ENCODE measurements at regions not wholly inside any gene's neighbourhood (a gene's known extent, or its start where the extent isn't known, plus 50 kb on each side); places are given as distances from the start of the nearest gene placed in this dataset.

- no peaks in the 10 kb centered on the region for H3K27me3 ChIP-seq
- TF ChIP-seq POLR2A (IDR thresholded peaks at IDR 0.05) (no peak), CTCF (IDR thresholded peaks at IDR 0.05) (no peak)
- H3K4me1 ChIP-seq (replicated peaks in 1 of 2) = no peaks in the 10 kb centered on the region
- no peak overlapping the region for H3K4me3 ChIP-seq
- H3K9me3 ChIP-seq (replicated peaks in 1 of 3) = no peaks in the 10 kb centered on the region
- intact Hi-C loops (cut with DNase I) = no loop called here
- H3K36me3 ChIP-seq (replicated peaks in 1 of 2) = no peaks in the 10 kb centered on the region
- H3K27ac ChIP-seq = no peak overlapping the region
- no peak for DNase-seq
- 62 to 97% (median 81%) methylated on average over 1 of the region's 1 CpG for WGBS, 4 donors
These were observed 1015.8 kb upstream of the EPHA6 start for GRCh38 chr3:95798628-95799027.

GRCh38 chr3:95810462-95810861 is 1003.9 kb upstream of the EPHA6 start:
- no peak overlapping the region for H3K4me3 ChIP-seq
- H3K27me3 ChIP-seq = no peaks in the 10 kb centered on the region
- no peaks in the 10 kb centered on the region for H3K9me3 ChIP-seq (replicated peaks in 1 of 3)
- WGBS, 4 donors = 84 to 92% (median 89%) methylated on average over 1 of the region's 1 CpG
- no peak for DNase-seq
- no peaks in the 10 kb centered on the region for H3K4me1 ChIP-seq (replicated peaks in 1 of 2)
- intact Hi-C loops (cut with DNase I) = no loop called here
- H3K36me3 ChIP-seq (replicated peaks in 1 of 2) = no peaks in the 10 kb centered on the region
- H3K27ac ChIP-seq = no peak overlapping the region
- TF ChIP-seq CTCF (IDR thresholded peaks at IDR 0.05) = no peak
- TF ChIP-seq POLR2A (IDR thresholded peaks at IDR 0.05) = no peak

- TF ChIP-seq CTCF (IDR thresholded peaks at IDR 0.05) = no peak
- TF ChIP-seq POLR2A (IDR thresholded peaks at IDR 0.05) = no peak
- intact Hi-C loops (cut with DNase I) = no loop called here
- WGBS, 4 donors = 47 to 74% (median 60%) methylated on average over 2 of the region's 2 CpGs
- no peak overlapping the region for H3K27ac ChIP-seq
- no peaks in the 10 kb centered on the region for H3K27me3 ChIP-seq
- no peaks in the 10 kb centered on the region for H3K36me3 ChIP-seq (replicated peaks in 1 of 2)
- no peak overlapping the region for H3K4me3 ChIP-seq
- DNase-seq = no peak
- H3K9me3 ChIP-seq (replicated peaks in 1 of 3) = no peaks in the 10 kb centered on the region
- H3K4me1 ChIP-seq (replicated peaks in 1 of 2) = no peaks in the 10 kb centered on the region
These were observed 1001.1 kb upstream of the EPHA6 start for GRCh38 chr3:95813244-95813643.

- no peak overlapping the region for H3K27ac ChIP-seq
These were observed 998.6 kb upstream of the EPHA6 start for GRCh38 chr3:95815828-95816227.

More at GRCh38 chr3:95815828-95816227, 998.6 kb upstream of the EPHA6 start:
- Histone ChIP-seq H3K9me3 (replicated peaks in 1 of 3) (no peaks in the 10 kb centered on the region), H3K36me3 (replicated peaks in 1 of 2) (no peaks in the 10 kb centered on the region), H3K4me1 (replicated peaks in 1 of 2) (no peaks in the 10 kb centered on the region), H3K4me3 (no peak overlapping the region), H3K27me3 (no peaks in the 10 kb centered on the region)
- DNase-seq = peak in 1 of 7 donors; percentile 14
- intact Hi-C loops (cut with DNase I) = no loop called here
- TF ChIP-seq POLR2A (IDR thresholded peaks at IDR 0.05) (no peak), CTCF (IDR thresholded peaks at IDR 0.05) (no peak)
- WGBS, 4 donors = 25 to 42% (median 30%) methylated on average over 1 of the region's 1 CpG
